SK-N-SH (cell line): ENCODE measurements at regions not wholly inside any gene's neighbourhood (a gene's known extent, or its start where the extent isn't known, plus 50 kb on each side); places are given as distances from the start of the nearest gene placed in this dataset.

Source experiments
- CTCF ChIA-PET: fragments of 300-600, 350-600 bp; formaldehyde crosslinking; extraction: SDS; loops from one replicate; lab custom pipeline; 2021; lab: Yijun Ruan, JAX
- POLR2A ChIA-PET: fragments of 350-600 bp; sonication (Branson Sonifier 250); formaldehyde crosslinking; extraction: SDS; loops from one replicate; lab custom pipeline; 2020; ENCODE audit warnings: antibody characterized with exemption, inconsistent platforms; lab: Yijun Ruan, JAX
- DNase-seq: peaks from one replicate; pipeline ENCODE4 v3.0.0; 2012
- H2AFZ ChIP-seq: fragments of 200-600 bp; sonication (generic); 2 replicates; pipeline ENCODE4 v1.8.1; 2016; ENCODE audit warnings: antibody characterized with exemption, mild to moderate bottlenecking, low read depth
- H3F3A ChIP-seq: fragments of 200-600 bp; sonication (generic); replicated peaks from 2 replicates; pipeline ENCODE3; 2016; ENCODE audit warnings: antibody characterized with exemption, mild to moderate bottlenecking; ENCODE audit not compliant: insufficient read depth
- H3K27ac ChIP-seq, 2 experiments: fragments of 200-500 bp in 1 of 2; fragments of 200-600 bp in 1 of 2; sonication (Bioruptor generic) in 1 of 2; sonication (generic), shearing (Covaris generic) in 1 of 2; 2 replicates each; pipeline versions ENCODE4 v1.5.1 to v1.6.1; 2014 to 2016; ENCODE audit warnings: low read depth in 2 of 2, inconsistent platforms in 1 of 2, low read length in 1 of 2, mild to moderate bottlenecking in 1 of 2, mixed read lengths in 1 of 2
- H3K27me3 ChIP-seq: fragments of 200-600 bp; sonication (generic), shearing (Covaris generic); 2 replicates; pipeline ENCODE4 v1.6.1; 2016; ENCODE audit warnings: mixed run types; ENCODE audit not compliant: insufficient read depth
- H3K36me3 ChIP-seq, 2 experiments: fragments of 200-500 bp in 1 of 2; fragments of 200-600 bp in 1 of 2; sonication (Bioruptor generic) in 1 of 2; sonication (generic) in 1 of 2; replicated peaks in 1 of 2; 2 replicates each; pipeline versions ENCODE3 to v1.5.1; 2014 to 2016; ENCODE audit warnings: low read length in 1 of 2, mild to moderate bottlenecking in 1 of 2; ENCODE audit not compliant: insufficient read depth in 2 of 2, control insufficient read depth in 1 of 2
- H3K4me1 ChIP-seq, 2 experiments: fragments of 200-500 bp in 1 of 2; fragments of 200-600 bp in 1 of 2; sonication (Bioruptor generic) in 1 of 2; sonication (generic), shearing (Covaris generic) in 1 of 2; 2 replicates each; pipeline versions ENCODE4 v1.5.1 to v1.6.1; 2014 to 2016; ENCODE audit warnings: low read depth in 1 of 2, low read length in 1 of 2, mixed run types in 1 of 2; ENCODE audit not compliant: insufficient read depth in 2 of 2, control insufficient read depth in 1 of 2
- H3K4me2 ChIP-seq: fragments of 200-600 bp; sonication (generic), shearing (Covaris generic); 2 replicates; pipeline ENCODE4 v1.6.1; 2017; ENCODE audit warnings: mixed run types
- H3K4me3 ChIP-seq, 2 experiments: fragments of 200-500 bp in 1 of 2; fragments of 200-600 bp in 1 of 2; sonication (Bioruptor generic) in 1 of 2; sonication (generic), shearing (Covaris generic) in 1 of 2; 2 replicates each; pipeline versions ENCODE4 v1.5.1 to v1.8.1; 2014 to 2016; ENCODE audit warnings: low read depth in 2 of 2, inconsistent platforms in 1 of 2, low read length in 1 of 2, mild to moderate bottlenecking in 1 of 2, mixed read lengths in 1 of 2, moderate library complexity in 1 of 2
- H3K79me2 ChIP-seq: fragments of 200-600 bp; sonication (generic); 2 replicates; pipeline ENCODE4 v1.8.1; 2017; ENCODE audit warnings: mild to moderate bottlenecking; ENCODE audit not compliant: insufficient read depth
- H3K9ac ChIP-seq: fragments of 200-600 bp; sonication (generic); 2 replicates; pipeline ENCODE4 v1.6.1; 2017; ENCODE audit warnings: mixed run types
- H3K9me2 ChIP-seq: fragments of 200-600 bp; sonication (generic); 2 replicates; pipeline ENCODE4 v1.6.1; 2017; ENCODE audit warnings: mixed run types
- H3K9me3 ChIP-seq: fragments of 200-600 bp; sonication (generic); 2 replicates; pipeline ENCODE4 v1.6.1; 2017; ENCODE audit warnings: mixed run types, mild to moderate bottlenecking, moderate library complexity
- H4K20me1 ChIP-seq: fragments of 200-600 bp; sonication (generic); 2 replicates; pipeline ENCODE4 v1.6.1; 2017; ENCODE audit warnings: mild to moderate bottlenecking, mixed run types; ENCODE audit not compliant: insufficient read depth
- CTCF ChIP-seq: fragments of 200-600 bp; sonication (generic); IDR thresholded peaks from 2 replicates; pipeline ENCODE4 v1.6.1; 2017; ENCODE audit warnings: antibody characterized with exemption, mild to moderate bottlenecking, moderate library complexity
- ELF1 ChIP-seq: IDR thresholded peaks from 2 replicates; pipeline ENCODE4 v1.4.0; 2012
- EP300 ChIP-seq, 2 experiments: IDR thresholded peaks; 2 replicates each; pipeline versions ENCODE4 v1.4.0 to v1.6.1; 2012; ENCODE audit warnings: borderline replicate concordance in 1 of 2, low read depth in 1 of 2, low read length in 1 of 2
- FOSL2 ChIP-seq: IDR thresholded peaks from 2 replicates; pipeline ENCODE4 v1.4.0; 2012; ENCODE audit warnings: low read depth, mild to moderate bottlenecking, moderate library complexity, borderline replicate concordance
- FOXJ3 ChIP-seq: sonication (generic); formaldehyde crosslinking; IDR thresholded peaks from 2 replicates; pipeline ENCODE4 v1.5.1; 2020; ENCODE audit warnings: mild to moderate bottlenecking, missing genetic modification reagents
- GABPA ChIP-seq: IDR thresholded peaks from 2 replicates; pipeline ENCODE4 v1.4.0; 2012; ENCODE audit warnings: low read depth, mild to moderate bottlenecking
- GATA2 ChIP-seq: sonication (generic); formaldehyde crosslinking; IDR thresholded peaks from 2 replicates; pipeline ENCODE4 v1.5.0; 2020; ENCODE audit warnings: mild to moderate bottlenecking, missing genetic modification reagents
- IRF3 ChIP-seq: fragments of 150-350 bp; IDR thresholded peaks from 2 replicates; pipeline ENCODE4 v1.6.1; 2016; ENCODE audit warnings: mild to moderate bottlenecking, low read depth, low read length
- MXI1 ChIP-seq: IDR thresholded peaks from 2 replicates; pipeline ENCODE4 v1.6.1; 2012; ENCODE audit warnings: mild to moderate bottlenecking, low read depth, low read length, improper control_type of control experiment
- NRF1 ChIP-seq: IDR thresholded peaks from 2 replicates; pipeline ENCODE4 v1.6.1; 2012; ENCODE audit warnings: low read depth, mild to moderate bottlenecking, low read length
- PBX3 ChIP-seq: IDR thresholded peaks from 2 replicates; pipeline ENCODE4; 2012
- REST ChIP-seq: IDR thresholded peaks from 2 replicates; pipeline ENCODE4 v1.6.1; 2012; ENCODE audit warnings: mild to moderate bottlenecking, low read depth, low read length, moderate library complexity
- RFX5 ChIP-seq: IDR thresholded peaks from 2 replicates; pipeline ENCODE4 v1.6.1; 2012; ENCODE audit warnings: mild to moderate bottlenecking, improper control_type of control experiment, low read length
- SIN3A ChIP-seq: IDR thresholded peaks from 2 replicates; pipeline ENCODE4 v1.6.1; 2012; ENCODE audit warnings: low read depth, mild to moderate bottlenecking, low read length, moderate library complexity, borderline replicate concordance
- SMC3 ChIP-seq: IDR thresholded peaks from 2 replicates; pipeline ENCODE4 v1.6.1; 2012; ENCODE audit warnings: low read depth, low read length, improper control_type of control experiment
- TCF12 ChIP-seq: IDR thresholded peaks from 2 replicates; pipeline ENCODE4 v1.4.0; 2012
- TEAD4 ChIP-seq: IDR thresholded peaks from 2 replicates; pipeline ENCODE4 v1.4.0; 2012; ENCODE audit warnings: mild to moderate bottlenecking, borderline replicate concordance; ENCODE audit not compliant: insufficient read depth
- WGBS: methylation state at CpG from one replicate; pipeline ENCODE4 v1.1.6; 2017; ENCODE audit warnings: low lambda C conversion rate; 5-methylcytosine and 5-hydroxymethylcytosine counted together

GRCh38 chr6:12418946-12419345 is 128.8 kb downstream of the EDN1 start:
- POLR2A ChIA-PET, result interaction anchor here (0.6 kb wide), 1 partner anchor 20 kb away, joined by 3 read pairs; no protein-coding TSS in a partner anchor
- CTCF ChIA-PET, result no interaction called here
- H4K20me1 ChIP-seq, result no peaks in the 10 kb centered on the region

GRCh38 chr6:12419631-12420272 is 129.6 kb downstream of the EDN1 start:
- Histone ChIP-seq H3K79me2 (no peaks in the 10 kb centered on the region), H3K27ac (no peak overlapping the region), H2AFZ (no peak overlapping the region), H3K9me2 (no peaks in the 10 kb centered on the region), H3K9me3 (no peaks in the 10 kb centered on the region), H4K20me1 (no peaks in the 10 kb centered on the region), H3K27me3 (no peaks in the 10 kb centered on the region), H3K4me2 (no peak overlapping the region), H3K4me3 (no peak overlapping the region), H3K4me1 (no peaks in the 10 kb centered on the region; a peak in 1 of 4 replicates), H3K9ac (no peak overlapping the region), H3F3A (no peaks in the 10 kb centered on the region), H3K36me3 (no peaks in the 10 kb centered on the region)
- DNase-seq, result no peak
- 70% methylated on average over 3 of the region's 3 CpGs for WGBS
- ChIA-PET CTCF (no interaction called here), POLR2A (no interaction called here)
- no peak for TF ChIP-seq GABPA
- TF ChIP-seq GATA2 (CRISPR knock-in tag), result no peak
- TF ChIP-seq TCF12, result no peak
- no peak for TF ChIP-seq SMC3
- no peak for TF ChIP-seq MXI1
- no peak for TF ChIP-seq PBX3
- no peak for TF ChIP-seq CTCF
- TF ChIP-seq FOSL2, result no peak
- no peak for TF ChIP-seq TEAD4
- no peak for TF ChIP-seq RFX5

More at GRCh38 chr6:12418946-12419345, 128.8 kb downstream of the EDN1 start:
- H3K4me2 ChIP-seq, result no peak overlapping the region
- H3K4me3 ChIP-seq, result no peak overlapping the region
- H3F3A ChIP-seq, result no peaks in the 10 kb centered on the region
- H3K27ac ChIP-seq, result no peak overlapping the region
- no peak for DNase-seq
- H3K79me2 ChIP-seq, result no peaks in the 10 kb centered on the region
- TF ChIP-seq FOXJ3 (CRISPR knock-in tag) (no peak), EP300 (IDR thresholded peaks at IDR 0.05; ENCODE audit: borderline replicate concordance in 1 of 2, low read depth in 1 of 2, low read length in 1 of 2) (no peak), SIN3A (no peak), REST (no peak), IRF3 (no peak), NRF1 (no peak), ELF1 (no peak)
- no peaks in the 10 kb centered on the region for H3K9me3 ChIP-seq
- 90% methylated on average over 2 of the region's 2 CpGs for WGBS
- H3K36me3 ChIP-seq, result no peaks in the 10 kb centered on the region
- H3K27me3 ChIP-seq, result no peaks in the 10 kb centered on the region
- H3K9ac ChIP-seq, result no peak overlapping the region
- H2AFZ ChIP-seq, result no peak overlapping the region
- H3K4me1 ChIP-seq, result peaks cover 0 to 4% of the 10 kb centered on the region in 2 experiments; a peak in 1 of 4 replicates
- no peaks in the 10 kb centered on the region for H3K9me2 ChIP-seq
